ENCODE measurements at regions not wholly inside any gene's neighbourhood (a gene's known extent, or its start where the extent isn't known, plus 50 kb on each side); places are given as distances from the start of the nearest gene placed in this dataset.

DNA sequence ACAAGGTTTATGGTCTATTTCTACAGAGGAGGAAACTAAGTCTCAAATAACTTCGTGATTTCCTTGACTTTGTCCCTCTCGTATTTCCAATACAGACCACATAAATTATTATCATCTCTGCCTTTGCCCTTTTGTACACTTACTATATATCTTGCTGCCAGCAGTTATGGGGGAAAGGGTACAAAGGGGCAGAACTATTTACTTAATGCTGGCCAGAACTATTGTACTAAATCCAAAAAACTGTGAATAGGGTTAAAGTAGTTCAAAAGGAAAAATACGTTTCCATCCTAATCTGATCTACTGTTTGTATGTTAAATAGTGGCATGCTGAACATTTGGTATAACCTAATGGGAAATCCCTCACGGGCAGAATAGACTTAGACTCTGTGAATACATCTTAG, 537.3 kb upstream of the SEMA6D start:
- DNase-seq (ENCODE audit: low read depth in 2 of 3, low spot score in 2 of 3): no peak

DNA sequence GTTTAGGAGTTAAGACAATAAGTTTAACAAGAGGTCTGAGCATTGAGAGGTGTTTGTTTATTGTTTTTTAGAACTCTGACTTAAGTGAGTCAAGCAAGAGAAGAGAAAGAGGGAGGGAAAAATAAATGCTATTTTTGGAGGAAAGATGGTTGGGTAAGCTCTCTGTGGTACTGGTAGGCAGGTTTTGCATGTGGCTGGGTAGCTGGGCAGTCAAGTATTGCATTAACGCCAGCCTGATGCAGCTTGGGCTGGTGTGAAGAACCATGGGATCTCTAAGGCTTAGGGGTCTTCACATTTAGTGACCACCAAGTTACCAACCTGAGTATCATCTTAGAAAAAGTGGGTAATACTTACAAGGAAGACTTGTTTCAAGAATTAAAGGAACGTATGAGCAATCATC, 534.5 kb upstream of the SEMA6D start:
- no peak for DNase-seq (ENCODE audit: low read depth in 2 of 3, low spot score in 2 of 3)

DNA sequence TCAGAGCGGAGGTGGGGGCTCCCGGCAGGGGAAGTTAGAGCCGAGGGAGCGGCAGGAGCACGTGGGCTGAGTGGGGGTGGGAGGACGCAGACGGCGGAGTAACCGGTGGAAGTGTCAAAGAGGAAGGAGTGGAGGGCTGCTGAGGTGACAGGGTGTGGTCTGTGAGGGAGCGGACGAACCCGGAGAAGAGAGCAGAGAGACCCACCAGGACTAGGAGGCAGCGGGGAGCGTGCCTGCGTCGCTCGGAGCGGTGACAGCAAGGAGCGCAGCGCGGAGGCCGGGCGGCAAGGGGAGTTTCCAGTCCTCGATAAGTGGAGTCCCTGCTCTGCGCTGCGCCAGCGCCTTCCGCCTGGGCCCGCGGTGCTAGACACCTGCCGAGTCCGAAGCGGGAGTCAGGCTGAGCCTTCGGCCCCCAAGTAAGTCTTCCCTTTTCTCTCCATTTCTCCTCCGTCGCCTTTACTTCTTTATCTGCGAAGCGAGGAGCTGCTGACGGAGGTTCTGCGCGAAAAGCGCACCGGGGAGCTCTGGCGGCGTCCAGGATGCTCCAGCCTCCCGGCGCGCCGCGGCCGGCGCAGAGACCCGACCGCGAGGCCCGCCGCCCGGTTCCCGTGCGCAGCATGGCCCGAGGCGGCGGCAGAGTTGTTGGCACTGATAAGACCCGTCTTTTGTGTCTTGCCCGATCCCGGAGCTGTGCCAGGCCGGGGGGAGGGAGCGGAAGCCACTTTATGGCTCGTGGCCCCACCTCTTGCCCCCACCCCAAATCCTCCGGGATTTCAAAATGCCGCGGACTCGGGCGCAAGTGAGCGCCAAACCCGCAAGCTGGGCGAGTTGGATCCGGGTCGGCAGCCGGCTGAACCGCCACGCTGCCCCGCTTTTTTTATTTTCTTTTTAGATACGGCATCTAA, 533.0 kb upstream of the SEMA6D start:
- no peak for DNase-seq (ENCODE audit: low read depth in 2 of 3, low spot score in 2 of 3)

DNA sequence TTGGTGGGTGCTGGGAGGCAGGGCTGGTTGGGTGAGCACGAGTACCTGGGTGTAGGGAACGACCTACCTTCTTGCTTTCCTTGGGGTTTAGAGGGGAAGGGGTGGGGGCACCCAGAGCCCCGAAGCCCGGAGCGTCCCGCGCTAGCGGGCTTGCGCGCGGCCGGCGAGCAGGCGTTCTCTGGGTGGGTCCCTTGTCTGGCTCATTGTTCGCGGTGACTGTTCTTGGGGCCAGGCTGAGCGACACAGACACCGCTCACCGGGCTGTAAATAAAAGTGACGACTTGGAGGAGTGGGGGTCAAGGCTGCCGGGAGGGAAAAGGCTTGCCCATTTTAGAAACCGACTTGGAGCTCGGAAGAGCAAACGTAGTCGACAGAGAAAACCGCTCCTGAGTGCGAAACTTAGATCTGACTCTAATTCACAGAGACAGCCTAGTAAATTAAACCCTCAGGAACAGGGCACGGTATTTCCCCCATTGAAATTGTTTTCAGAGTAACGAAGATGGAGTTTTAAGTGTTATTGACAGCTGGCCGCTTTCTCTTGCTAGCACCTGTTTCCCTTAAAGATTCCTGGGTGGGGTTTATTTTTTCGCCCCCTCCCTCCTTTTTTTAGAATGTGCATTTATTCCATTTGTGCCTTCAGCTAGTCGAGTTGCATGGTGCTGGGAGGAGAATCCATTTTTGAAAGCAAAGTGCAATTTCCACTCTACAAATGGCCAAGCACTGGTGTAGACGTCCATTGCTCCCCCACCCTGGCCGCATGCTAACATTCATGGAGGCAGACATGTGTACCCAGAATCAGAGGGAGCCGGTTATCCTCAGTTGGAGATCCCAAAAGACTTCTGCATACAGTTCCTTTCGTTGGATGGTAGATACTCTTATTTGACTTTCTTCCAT, 532.1 kb upstream of the SEMA6D start:
- no peak for DNase-seq (ENCODE audit: low read depth in 2 of 3, low spot score in 2 of 3)

DNA sequence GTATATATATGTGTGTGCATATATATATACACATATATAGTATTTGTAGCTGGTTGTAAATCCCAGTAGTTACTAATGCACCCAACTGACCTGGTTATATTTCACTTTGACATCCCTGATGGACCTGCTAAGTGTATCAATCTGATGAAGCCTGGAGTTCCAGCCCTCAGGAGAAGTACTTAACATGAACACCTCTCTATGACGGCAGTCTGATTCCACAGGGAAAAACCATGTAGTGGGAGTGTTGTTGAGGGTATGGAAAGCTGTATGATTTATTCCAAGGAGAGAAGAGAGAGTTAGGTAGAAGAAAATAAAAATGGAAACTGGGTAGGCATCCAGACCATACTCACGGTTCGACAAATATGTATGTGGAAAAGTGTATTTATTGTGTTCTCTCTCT, 531.2 kb upstream of the SEMA6D start:
- no peak for DNase-seq (ENCODE audit: low read depth in 2 of 3, low spot score in 2 of 3)

DNA sequence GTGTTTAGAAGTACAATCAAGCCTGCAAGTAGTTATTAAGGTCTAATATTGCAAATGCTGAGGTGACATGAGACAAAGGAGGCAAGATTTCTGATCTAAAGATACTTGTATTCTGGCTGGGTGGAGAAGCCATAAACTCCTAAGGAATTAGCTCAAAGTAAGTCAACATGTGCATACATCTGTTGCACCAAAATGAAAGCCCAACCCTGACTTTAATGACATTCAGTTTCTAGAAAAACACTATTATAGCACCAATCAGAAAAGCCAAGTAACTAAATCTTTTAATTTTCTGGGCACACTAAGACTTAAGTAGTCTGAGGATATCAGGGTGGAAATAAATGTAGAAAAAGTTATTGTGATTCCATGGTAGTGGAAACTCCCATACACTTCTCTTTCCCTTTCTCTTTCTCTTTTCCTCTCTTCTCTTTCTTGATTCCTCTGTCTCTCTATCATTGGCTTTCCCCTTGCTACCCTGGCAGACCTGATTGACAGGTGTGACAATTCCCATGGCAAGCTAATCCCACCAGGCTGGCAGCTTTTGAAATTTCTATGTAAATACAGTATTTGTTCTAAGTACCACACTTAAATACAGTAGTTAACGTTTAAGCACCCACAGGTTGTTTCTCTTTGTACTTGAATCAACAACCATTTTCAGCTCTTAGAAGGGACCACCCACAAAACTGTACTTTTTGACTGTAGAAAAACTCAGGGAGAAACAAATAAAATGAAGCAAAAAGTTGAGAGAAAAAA, 528.4 kb upstream of the SEMA6D start:
- DNase-seq (ENCODE audit: low read depth in 2 of 3, low spot score in 2 of 3): no peak

DNA sequence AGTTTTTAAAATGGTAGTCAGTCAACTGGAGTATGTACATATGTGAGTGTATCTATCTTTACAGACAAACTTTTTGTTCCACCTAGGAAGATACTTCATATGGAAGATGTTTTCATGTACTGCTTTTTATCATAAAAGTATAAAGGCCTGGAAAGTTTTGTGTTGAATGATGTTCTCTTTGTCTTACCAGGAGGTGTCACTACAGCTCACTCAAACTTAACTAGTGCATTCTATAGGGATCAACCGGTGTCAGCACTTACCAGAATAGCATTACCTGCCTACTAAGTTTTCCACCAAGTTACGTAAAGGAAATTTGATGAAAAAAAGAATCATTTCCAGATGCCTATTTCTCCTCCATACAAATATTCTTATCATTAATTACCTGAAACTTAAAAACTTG, 522.6 kb upstream of the SEMA6D start:
- no peak for DNase-seq (ENCODE audit: low read depth in 2 of 3, low spot score in 2 of 3)

DNA sequence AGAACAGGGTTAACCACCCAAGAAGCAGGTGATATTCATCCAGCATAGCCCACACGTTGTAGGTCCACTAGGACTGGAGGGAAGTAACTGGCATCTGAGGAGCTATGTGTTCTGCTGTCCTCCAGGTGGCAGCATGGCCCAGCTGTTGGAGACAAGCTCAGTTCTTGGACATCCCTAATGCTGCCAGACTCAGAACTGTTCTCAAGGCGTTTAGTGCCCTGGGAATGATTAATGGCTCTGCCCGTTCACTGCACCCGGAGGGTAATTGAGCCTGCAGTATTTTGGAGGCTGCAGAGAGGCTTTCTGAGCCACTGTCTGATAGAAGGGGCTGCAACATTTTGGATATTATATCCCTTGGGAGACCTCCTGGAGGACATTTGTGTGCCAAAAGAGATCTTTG, 521.3 kb upstream of the SEMA6D start:
- DNase-seq (ENCODE audit: low read depth in 2 of 3, low spot score in 2 of 3): no peak

DNA sequence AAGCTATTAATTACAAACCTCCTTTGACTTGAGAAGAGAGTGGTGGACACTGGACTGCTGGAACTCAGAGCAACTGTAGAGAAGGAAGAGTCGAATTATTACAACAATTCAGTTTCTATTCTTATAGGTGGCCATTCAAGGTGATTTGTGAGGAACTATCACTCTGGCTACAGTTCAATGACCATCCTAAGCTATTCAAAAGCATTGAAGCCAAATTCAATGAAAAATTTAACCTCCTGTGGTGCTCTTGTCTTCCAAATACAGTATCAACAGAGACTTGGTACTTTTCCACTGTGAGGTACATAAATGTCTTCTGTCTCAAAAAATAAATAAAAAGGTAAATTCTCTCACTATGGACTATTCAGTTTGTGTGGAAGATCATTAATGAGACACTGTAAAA, 513.3 kb upstream of the SEMA6D start:
- no peak for DNase-seq (ENCODE audit: low read depth in 2 of 3, low spot score in 2 of 3)

DNA sequence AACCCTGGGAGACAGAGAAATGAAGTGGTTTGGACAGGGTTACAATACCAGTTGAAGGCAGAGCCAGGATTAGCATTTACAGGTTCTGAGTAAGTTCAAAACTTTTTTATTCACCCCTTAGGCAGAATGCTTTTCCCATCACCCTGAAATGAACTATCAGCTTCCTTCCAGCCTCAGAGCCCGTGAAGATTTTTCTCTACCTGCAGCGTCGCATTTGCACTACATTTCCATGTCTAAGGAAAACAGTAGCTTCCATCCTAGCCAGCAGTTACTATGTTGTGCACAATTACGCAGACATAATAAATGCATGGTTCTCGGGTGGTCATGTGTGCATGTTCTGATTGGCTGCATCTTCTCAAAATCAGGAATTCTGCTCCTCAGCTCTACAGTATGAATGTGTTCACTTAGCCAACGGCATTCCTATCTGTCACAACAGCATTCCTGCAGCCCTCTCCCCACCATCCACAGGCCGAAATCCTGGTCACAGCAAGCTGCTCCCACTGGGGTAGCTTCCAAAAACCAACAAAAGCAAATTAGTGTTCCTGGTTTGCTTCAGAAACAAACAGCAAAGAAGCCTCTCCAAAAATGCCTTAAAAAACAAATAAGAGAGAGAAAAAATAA, 510.8 kb upstream of the SEMA6D start:
- no peak for DNase-seq (ENCODE audit: low read depth in 2 of 3, low spot score in 2 of 3)

DNA sequence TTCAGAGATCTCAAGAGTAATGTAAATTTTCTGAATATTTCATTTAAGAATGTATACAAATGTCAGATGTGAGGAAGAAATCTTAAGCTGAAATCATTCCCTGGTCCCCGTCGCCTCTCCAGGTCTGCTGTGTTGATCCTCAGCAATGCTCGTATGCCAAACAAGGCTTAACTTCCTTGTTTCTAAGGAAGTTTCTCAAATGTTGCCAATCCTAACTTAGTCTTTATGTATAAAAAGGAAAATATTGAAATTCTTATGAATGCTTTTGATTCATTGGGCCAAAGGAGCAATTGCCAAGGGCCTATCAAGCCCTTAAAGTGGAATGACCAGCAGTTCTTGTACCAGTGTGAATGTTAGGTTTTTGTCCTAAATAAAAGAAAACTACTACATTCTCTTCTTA, 507.7 kb upstream of the SEMA6D start:
- no peak for DNase-seq (ENCODE audit: low read depth in 2 of 3, low spot score in 2 of 3)

DNA sequence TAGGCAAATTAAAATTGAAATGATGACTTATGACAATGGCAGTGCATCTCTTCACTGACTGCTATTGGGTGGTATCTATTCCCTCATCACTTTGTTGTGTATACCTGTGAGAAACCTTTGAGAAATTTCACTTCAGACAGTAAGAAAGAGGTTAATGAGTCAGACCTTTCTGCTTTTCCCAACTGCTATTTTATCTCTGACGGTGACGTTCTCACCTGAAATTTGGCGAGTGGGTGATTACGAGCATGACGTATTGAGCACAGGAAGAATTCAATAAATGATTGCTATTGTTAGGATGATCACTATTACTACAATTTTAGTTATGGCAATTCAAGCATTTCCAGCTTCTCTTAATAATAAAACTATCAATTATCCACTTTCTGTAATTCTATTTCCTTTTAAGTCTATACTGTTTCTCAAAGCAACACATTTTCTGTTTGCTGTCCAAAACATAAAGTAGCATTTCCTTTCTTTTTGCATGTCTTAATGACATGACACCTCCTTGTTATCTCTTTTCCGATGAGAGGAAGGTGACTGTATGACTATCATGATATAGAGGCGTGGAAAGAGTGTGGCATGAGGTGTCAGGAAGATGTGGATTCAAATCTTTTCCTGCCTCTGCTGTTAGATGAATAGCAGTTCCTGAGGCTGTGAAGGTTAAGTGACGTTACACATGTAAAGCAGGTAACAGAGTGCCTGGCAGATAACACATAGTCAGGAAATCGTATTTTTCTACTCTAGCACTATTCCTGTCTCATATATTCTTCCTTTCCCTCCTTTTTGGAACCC, 504.9 kb upstream of the SEMA6D start:
- no peak for DNase-seq (ENCODE audit: low read depth in 2 of 3, low spot score in 2 of 3)

DNA sequence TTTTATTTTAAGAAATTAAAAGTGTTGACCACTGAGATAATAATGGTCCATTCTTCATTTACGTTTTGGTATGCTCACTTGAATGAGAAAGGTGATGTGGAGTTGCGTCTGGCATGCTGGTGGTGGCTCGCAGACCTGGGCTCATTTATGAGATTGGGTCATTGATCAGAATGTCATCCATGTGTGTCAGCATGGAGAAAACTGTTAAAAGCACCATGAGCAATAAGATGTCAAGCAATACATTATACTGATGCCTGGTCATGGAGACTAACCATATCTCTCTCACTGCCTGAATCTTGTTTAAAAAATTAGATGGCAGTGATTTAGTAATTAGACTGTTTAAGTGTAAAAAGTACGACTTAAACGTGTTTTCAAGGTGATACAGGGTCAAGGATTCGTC, 503.4 kb upstream of the SEMA6D start:
- DNase-seq (ENCODE audit: low read depth in 2 of 3, low spot score in 2 of 3): no peak

DNA sequence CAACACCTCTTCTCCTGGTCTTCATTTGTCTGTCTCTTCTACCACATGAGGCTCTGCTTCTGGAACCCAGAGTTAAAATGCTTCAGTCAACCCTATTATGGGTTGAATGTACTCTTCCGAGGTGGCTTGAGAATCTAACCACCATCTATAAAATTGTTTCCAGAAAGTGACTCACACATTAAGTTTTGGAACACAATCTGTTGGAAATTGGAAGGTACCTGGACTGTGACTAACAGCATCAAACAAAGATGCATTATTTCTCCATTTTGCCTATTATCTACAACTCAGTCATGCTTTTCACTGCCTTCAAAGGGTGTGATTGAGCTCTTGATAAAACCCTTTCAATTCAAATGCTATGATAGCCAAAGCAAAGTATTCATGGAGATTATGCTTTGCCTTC, 499.0 kb upstream of the SEMA6D start:
- DNase-seq (ENCODE audit: low read depth in 2 of 3, low spot score in 2 of 3): no peak

DNA sequence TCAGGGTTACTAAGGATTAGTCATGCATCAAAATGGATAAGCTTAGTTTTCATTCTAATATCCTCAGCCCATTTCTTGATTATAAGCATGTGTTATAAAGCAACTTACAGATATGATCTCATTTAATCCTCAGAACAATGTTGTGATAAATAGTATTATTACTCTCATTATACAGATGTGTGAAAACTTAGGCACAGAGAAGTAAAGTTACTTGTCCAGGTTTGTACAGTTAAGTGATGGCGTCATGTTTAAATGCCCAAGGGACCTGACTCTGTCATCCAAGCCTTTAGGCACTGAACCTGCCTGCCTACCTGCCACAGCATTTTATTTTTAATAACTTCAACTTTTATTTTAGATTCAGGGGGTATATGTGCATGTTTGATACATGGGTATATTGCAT, 472.9 kb upstream of the SEMA6D start:
- no peak for DNase-seq (ENCODE audit: low read depth in 2 of 3, low spot score in 2 of 3)

DNA sequence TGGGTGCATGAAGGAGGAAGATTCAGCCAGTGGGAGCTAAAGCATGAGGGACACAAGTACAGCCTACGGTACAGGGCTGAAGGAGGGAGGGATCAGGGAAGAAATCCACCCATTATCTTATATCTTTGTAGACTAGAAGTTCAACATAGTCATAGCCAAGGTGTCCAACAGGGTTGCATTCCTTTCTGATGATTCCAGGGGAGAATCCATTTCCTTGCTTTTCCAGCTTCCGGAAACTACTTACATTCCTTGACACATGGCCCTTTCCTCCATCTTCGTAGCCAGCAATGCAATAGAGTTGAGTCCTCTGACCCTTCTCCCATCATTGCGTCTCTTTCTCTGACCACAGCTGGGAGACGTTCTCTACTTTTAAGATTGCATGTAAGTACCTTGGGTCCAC, 471.0 kb upstream of the SEMA6D start:
- DNase-seq (ENCODE audit: low read depth in 2 of 3, low spot score in 2 of 3): no peak

DNA sequence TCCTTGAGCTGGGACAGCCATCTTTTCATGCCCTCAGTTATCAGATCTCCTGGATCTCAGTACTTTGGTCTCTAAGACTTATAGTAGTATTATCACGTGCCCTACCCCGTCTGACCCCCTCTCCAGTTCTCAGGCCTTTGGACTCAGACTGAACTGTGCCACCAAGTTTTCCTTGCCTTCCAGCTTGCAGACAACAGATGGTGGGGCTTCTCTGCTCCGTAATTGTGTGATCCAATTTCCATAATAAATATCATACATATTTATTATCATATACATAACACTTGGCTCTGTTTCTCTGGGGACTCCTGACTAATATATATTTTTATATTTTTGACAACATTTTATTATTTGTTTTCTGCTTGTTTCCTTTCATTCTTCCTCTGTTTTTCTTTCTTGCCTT, 458.8 kb upstream of the SEMA6D start:
- no peak for DNase-seq (ENCODE audit: low read depth in 2 of 3, low spot score in 2 of 3)

DNA sequence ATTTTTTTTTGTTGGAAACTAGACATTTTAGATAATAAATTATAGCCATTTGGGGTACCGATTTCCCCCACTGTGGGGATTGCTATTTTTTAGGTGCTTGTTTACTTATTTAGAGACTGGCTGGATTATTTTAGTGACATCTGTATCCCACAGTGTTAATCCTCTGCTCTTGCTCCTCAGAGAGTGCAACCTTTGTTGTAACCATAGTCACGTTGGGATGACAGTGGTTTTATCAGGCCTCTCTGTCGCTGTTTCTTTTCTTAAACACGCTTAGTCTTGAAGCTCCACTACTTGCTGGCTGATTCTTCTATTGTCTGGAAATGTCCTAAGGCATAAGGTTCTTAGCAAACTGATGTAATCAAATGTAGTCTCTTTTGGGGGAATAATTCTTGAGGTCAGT, 451.6 kb upstream of the SEMA6D start:
- DNase-seq (ENCODE audit: low read depth in 2 of 3, low spot score in 2 of 3): no peak

DNA sequence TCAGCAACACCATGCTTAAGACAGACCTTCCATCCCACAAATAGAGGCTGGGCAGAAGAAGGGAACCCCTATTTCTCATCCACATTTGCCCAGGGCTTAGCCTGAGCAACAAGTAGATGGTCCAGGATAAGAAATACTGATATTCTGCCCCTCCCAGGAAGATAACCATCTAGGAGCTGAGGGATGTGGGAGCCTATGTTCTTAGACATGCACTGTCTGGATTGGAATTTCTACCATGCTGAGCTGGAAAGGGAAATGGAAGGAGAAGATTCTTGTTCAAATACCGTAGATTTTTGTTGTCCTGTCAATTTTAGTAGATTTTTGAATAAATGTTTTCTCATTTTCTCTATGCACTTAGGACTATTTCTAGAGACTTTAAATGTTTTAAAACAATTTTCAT, 450.7 kb upstream of the SEMA6D start:
- DNase-seq (ENCODE audit: low read depth in 2 of 3, low spot score in 2 of 3): no peak

DNA sequence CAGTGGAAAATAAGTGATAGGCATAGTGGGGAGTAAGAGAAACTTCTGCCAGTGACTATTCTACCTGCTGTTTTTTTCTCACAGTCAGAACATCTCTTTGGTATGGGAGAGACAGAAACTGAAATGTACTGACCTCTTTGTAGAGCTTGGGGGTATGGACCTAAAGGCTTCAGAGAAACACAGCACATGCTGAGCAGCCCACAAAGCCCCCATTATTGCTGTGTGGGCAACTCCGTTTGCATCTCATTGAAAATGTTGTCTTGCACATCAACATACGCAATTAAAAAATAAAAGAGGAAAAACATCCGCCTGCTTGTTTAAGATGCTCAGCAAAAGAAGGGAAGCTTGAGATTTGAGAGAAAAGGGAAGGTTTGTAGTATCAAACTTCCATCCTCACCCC, 443.4 kb upstream of the SEMA6D start:
- no peak for DNase-seq (ENCODE audit: low read depth in 2 of 3, low spot score in 2 of 3)
